ENCODE measurements at regions not wholly inside any gene's neighbourhood (a gene's known extent, or its start where the extent isn't known, plus 50 kb on each side); places are given as distances from the start of the nearest gene placed in this dataset.

- TF ChIP-seq CTCF (conservative IDR thresholded peaks at IDR 0.05 in 1 of 2, IDR thresholded peaks at IDR 0.05 in 1 of 2; ENCODE audit: extremely low read depth in 1 of 2, insufficient read depth in 1 of 2, low read depth in 1 of 2, low read length in 2 of 2) (no peak), EZH2 (IDR thresholded peaks at IDR 0.05; ENCODE audit: borderline replicate concordance, low read length) (no peak)
Observed at GRCh38 chr4:152052451-152053057, 291.7 kb upstream of the GATB start.
